Renal cortex interstitium (tissue), 11 donors: ENCODE measurements at regions not wholly inside any gene's neighbourhood (a gene's known extent, or its start where the extent isn't known, plus 50 kb on each side); places are given as distances from the start of the nearest gene placed in this dataset.

ENCODE experiments used
- DNase-seq, 11 donors: peaks; one replicate each; pipeline ENCODE4 v3.0.0-alpha.2; 2013; ENCODE audit warnings: low read depth in 9 of 11, low spot score in 4 of 11; ENCODE audit errors: extremely low read depth in 1 of 11

- DNase-seq, result no peak
These were observed 76.0 kb downstream of the FAM124B start for GRCh38 chr2:224325941-224326340.

- DNase-seq, result no peak
These were observed 77.3 kb downstream of the FAM124B start for GRCh38 chr2:224324604-224325003.

GRCh38 chr2:224320660-224321059, 81.2 kb downstream of the FAM124B start:
- DNase-seq, result no peak

GRCh38 chr2:224319750-224320149, 82.2 kb downstream of the FAM124B start:
- DNase-seq, result no peak

- DNase-seq, result no peak
These were observed 89.2 kb downstream of the FAM124B start for GRCh38 chr2:224312741-224313140.

- DNase-seq, result no peak
These were observed 90.8 kb downstream of the FAM124B start for GRCh38 chr2:224310943-224311625.

- DNase-seq, result no peak
These were observed 92.7 kb downstream of the FAM124B start for GRCh38 chr2:224309176-224309575.

- no peak for DNase-seq
These were observed 93.5 kb downstream of the FAM124B start for GRCh38 chr2:224308272-224308911.

GRCh38 chr2:224302952-224303351, 99.0 kb downstream of the FAM124B start:
- DNase-seq, result no peak

- no peak for DNase-seq
These were observed 107.9 kb downstream of the FAM124B start for GRCh38 chr2:224293976-224294375.

- no peak for DNase-seq
These were observed 114.4 kb downstream of the FAM124B start for GRCh38 chr2:224287531-224287930.

GRCh38 chr2:224286923-224287322, 115.0 kb downstream of the FAM124B start:
- DNase-seq, result no peak

GRCh38 chr2:224284134-224284946, 117.6 kb downstream of the FAM124B start:
- DNase-seq, result peak in 4 of 11 donors; percentile 8 to 51 (median 42)

- no peak for DNase-seq
These were observed 118.4 kb downstream of the FAM124B start for GRCh38 chr2:224283466-224283965.

- DNase-seq, result no peak
These were observed 120.5 kb downstream of the FAM124B start for GRCh38 chr2:224281374-224281773.

- no peak for DNase-seq
These were observed 123.4 kb downstream of the FAM124B start for GRCh38 chr2:224278531-224278930.

- no peak for DNase-seq
These were observed 125.7 kb downstream of the FAM124B start for GRCh38 chr2:224276251-224276650.

GRCh38 chr2:224272237-224272910, 129.5 kb downstream of the FAM124B start:
- no peak for DNase-seq

GRCh38 chr2:224271617-224272236, 130.2 kb downstream of the FAM124B start:
- no peak for DNase-seq
